ENCODE measurements at regions not wholly inside any gene's neighbourhood (a gene's known extent, or its start where the extent isn't known, plus 50 kb on each side); places are given as distances from the start of the nearest gene placed in this dataset.

DNA sequence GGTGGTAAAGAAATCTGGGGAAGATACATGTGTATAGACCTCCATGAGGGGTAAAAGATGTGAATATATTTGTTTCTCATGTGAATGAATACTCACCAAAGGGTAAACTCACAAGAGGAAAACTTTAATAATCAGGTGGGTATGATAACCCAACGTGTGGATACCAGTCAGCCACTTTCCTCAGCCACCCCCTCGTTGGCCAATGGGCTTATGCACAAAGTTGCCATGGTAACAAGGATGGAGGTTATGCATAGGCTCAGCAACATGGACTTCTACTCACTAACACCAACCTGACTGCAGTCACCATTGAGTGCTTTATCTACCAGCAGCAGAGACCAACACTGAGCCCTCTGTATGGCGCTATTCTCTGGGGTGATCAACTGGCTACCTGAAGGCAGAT is 424.4 kb downstream of the DUSP10 start:
- no peak for ATAC-seq
- H3K27me3 ChIP-seq (ENCODE audit: control insufficient read depth in 1 of 2, insufficient read depth in 2 of 2, low read length in 2 of 2), result no peaks in the 10 kb centered on the region; a peak in 1 of 5 replicates
- ChIA-PET CTCF (ENCODE audit: low intra/inter-chr PET ratio, low total read pairs) (no interaction called here), POLR2A (no interaction called here)
- H4K20me1 ChIP-seq (ENCODE audit: insufficient read depth, low read length), result no peaks in the 10 kb centered on the region
- in situ Hi-C loops (cut with HindIII; ENCODE audit: extremely low pct_ligation_motif_present, low pct_unique_long_range_greater_than_20kb) (no loop called here), intact Hi-C loops (cut with micrococcal nuclease; ENCODE audit: unreplicated experiment) (no loop called here)
- H3K27ac ChIP-seq (ENCODE audit: extremely low read length, insufficient read depth, low read length), result no peak overlapping the region
- 8% methylated on average over 2 of the region's 3 CpGs for WGBS (ENCODE audit: low lambda C conversion rate)
- BruUV-seq (replicated peaks), result no TSS peak
- no peak for FAIRE-seq
- H3K4me2 ChIP-seq (ENCODE audit: low read depth, low read length), result no peak overlapping the region
- H3K79me2 ChIP-seq (ENCODE audit: insufficient read depth, low read length), result no peaks in the 10 kb centered on the region
- no peak for DNase-seq (ENCODE audit: low spot score)
- no peak for TF ChIP-seq RBAK (CRISPR knock-in tag; IDR thresholded peaks at IDR 0.05)
- TF ChIP-seq BORCS8-MEF2B (CRISPR knock-in tag; IDR thresholded peaks at IDR 0.05), result no peak
- TF ChIP-seq WIZ (CRISPR knock-in tag; IDR thresholded peaks at IDR 0.05), result no peak
- TF ChIP-seq ARNT2 (CRISPR knock-in tag; IDR thresholded peaks at IDR 0.05; ENCODE audit: low read depth), result no peak
- TF ChIP-seq SMARCE1 (IDR thresholded peaks at IDR 0.05; ENCODE audit: borderline replicate concordance), result no peak
- TF ChIP-seq, protein P1, sequence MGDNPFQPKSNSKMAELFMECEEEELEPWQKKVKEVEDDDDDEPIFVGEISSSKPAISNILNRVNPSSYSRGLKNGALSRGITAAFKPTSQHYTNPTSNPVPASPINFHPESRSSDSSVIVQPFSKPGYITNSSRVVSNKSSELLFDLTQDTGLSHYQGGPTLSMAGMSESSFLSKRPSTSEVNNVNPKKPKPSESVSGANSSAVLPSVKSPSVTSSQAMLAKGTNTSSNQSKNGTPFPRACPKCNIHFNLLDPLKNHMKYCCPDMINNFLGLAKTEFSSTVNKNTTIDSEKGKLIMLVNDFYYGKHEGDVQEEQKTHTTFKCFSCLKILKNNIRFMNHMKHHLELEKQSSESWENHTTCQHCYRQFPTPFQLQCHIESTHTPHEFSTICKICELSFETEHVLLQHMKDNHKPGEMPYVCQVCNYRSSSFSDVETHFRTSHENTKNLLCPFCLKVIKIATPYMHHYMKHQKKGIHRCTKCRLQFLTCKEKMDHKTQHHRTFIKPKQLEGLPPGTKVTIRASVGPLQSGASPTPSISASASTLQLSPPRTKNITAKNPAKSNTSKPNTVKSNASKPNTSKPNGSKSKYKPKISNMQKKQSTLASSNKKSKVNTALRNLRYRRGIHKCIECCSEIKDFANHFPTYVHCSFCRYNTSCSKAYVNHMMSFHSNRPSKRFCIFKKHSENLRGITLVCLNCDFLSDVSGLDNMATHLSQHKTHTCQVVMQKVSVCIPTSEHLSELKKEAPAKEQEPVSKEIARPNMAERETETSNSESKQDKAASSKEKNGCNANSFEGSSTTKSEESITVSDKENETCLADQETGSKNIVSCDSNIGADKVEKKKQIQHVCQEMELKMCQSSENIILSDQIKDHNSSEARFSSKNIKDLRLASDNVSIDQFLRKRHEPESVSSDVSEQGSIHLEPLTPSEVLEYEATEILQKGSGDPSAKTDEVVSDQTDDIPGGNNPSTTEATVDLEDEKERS (CRISPR knock-in tag; IDR thresholded peaks at IDR 0.05), result no peak
- no peak for TF ChIP-seq MEIS1 (CRISPR knock-in tag; IDR thresholded peaks at IDR 0.05; ENCODE audit: borderline replicate concordance)
- no peak for TF ChIP-seq NCOR1 (IDR thresholded peaks at IDR 0.05; ENCODE audit: borderline replicate concordance, low read length)
- no peak for TF ChIP-seq HMG20A (CRISPR knock-in tag; IDR thresholded peaks at IDR 0.05; ENCODE audit: borderline replicate concordance)
- TF ChIP-seq ZNF747 (CRISPR knock-in tag; IDR thresholded peaks at IDR 0.05; ENCODE audit: borderline replicate concordance), result no peak
- H3K9me3 ChIP-seq (ENCODE audit: low read length), result peaks cover 16% of the 10 kb centered on the region; the same call in 1 of the 2 replicates
- no peak overlapping the region for H3K9ac ChIP-seq (ENCODE audit: insufficient read depth, low read depth, low read length)
- H3K36me3 ChIP-seq (replicated peaks in 1 of 2; ENCODE audit: control insufficient read depth in 1 of 2, insufficient read depth in 2 of 2, low read length in 2 of 2), result no peaks in the 10 kb centered on the region
- H3K4me1 ChIP-seq (ENCODE audit: insufficient read depth, low read length), result no peaks in the 10 kb centered on the region
- H3K4me3 ChIP-seq (replicated peaks in 1 of 3; ENCODE audit: insufficient read depth in 1 of 3, low read depth in 2 of 3, low read length in 3 of 3), result no peak overlapping the region
- no peak overlapping the region for H2AFZ ChIP-seq (ENCODE audit: low read length)

All from HepG2 (cell line).